SH-SY5Y (cell line): ENCODE measurements at regions not wholly inside any gene's neighbourhood (a gene's known extent, or its start where the extent isn't known, plus 50 kb on each side); places are given as distances from the start of the nearest gene placed in this dataset.

Experiments
- GATA2 ChIP-seq: IDR thresholded peaks from 2 replicates; pipeline ENCODE4 v1.6.1; 2011; ENCODE audit warnings: mild to moderate bottlenecking, low read depth, low read length
- GATA3 ChIP-seq: IDR thresholded peaks from 2 replicates; pipeline ENCODE4 v1.6.1; 2011; ENCODE audit warnings: low read depth, mild to moderate bottlenecking, low read length, moderate library complexity

GRCh38 chr2:42882756-42883155 is 90.4 kb upstream of the HAAO start:
- no peak for TF ChIP-seq GATA2
- TF ChIP-seq GATA3, result no peak
